ENCODE measurements at regions not wholly inside any gene's neighbourhood (a gene's known extent, or its start where the extent isn't known, plus 50 kb on each side); places are given as distances from the start of the nearest gene placed in this dataset.

- TF ChIP-seq CTCF (IDR thresholded peaks at IDR 0.05) (no peak), POLR2A (IDR thresholded peaks at IDR 0.05) (no peak), POLR2AphosphoS5 (IDR thresholded peaks at IDR 0.05) (no peak), EP300 (IDR thresholded peaks at IDR 0.05) (no peak)
Observed at GRCh38 chr7:91603707-91604106, 276.8 kb downstream of the MTERF1 start.
